ENCODE measurements at regions not wholly inside any gene's neighbourhood (a gene's known extent, or its start where the extent isn't known, plus 50 kb on each side); places are given as distances from the start of the nearest gene placed in this dataset.

DNA sequence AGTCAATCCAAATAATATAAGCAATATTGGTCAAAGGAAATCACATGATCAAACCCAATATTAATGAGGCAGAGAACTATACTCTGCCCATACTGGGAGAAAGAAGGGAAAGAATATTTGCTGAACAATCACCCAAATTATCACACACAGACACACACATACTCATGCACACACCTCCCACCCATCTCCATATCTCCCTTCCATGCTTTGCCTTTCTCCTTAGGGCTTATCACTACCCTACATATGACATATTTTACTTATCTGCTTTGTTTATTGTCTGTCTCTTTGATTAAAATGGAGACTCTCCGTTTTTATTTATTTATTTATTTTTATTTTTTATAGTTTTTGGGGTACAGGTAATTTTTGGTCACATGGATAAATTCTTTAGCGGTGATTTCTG lies 112.9 kb upstream of the NHS start:
- Histone ChIP-seq H3K27me3 (no peaks in the 10 kb centered on the region), H3K36me3 (no peaks in the 10 kb centered on the region), H3K27ac (no peak overlapping the region), H3K4me1 (no peaks in the 10 kb centered on the region), H3K9me3 (no peaks in the 10 kb centered on the region), H3K4me3 (no peak overlapping the region)
- no peak for ATAC-seq
- DNase-seq: no peak
- intact Hi-C loops (cut with DNase I): no loop called here
- TF ChIP-seq, protein P1, sequence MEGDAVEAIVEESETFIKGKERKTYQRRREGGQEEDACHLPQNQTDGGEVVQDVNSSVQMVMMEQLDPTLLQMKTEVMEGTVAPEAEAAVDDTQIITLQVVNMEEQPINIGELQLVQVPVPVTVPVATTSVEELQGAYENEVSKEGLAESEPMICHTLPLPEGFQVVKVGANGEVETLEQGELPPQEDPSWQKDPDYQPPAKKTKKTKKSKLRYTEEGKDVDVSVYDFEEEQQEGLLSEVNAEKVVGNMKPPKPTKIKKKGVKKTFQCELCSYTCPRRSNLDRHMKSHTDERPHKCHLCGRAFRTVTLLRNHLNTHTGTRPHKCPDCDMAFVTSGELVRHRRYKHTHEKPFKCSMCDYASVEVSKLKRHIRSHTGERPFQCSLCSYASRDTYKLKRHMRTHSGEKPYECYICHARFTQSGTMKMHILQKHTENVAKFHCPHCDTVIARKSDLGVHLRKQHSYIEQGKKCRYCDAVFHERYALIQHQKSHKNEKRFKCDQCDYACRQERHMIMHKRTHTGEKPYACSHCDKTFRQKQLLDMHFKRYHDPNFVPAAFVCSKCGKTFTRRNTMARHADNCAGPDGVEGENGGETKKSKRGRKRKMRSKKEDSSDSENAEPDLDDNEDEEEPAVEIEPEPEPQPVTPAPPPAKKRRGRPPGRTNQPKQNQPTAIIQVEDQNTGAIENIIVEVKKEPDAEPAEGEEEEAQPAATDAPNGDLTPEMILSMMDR (IDR thresholded peaks at IDR 0.05): no peak

DNA sequence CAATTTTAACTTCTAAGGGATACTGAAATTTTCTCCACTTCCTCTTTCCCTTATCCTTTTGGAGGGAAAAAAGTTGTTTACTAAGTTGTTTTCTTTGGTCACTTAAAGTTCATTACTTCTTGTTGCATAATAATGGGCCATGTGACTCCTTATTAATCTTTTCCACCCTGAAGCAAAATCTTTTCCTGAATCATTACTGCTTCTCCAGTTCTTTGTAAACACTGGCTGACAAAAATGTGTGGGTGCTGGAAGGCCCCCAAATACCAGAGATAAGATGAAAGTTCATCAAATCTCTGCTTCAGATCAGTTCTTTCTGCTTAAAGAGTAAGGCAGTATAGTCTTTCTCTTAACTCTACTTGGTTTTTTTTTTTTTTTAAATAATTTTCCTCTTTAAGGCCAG lies 108.9 kb upstream of the NHS start:
- intact Hi-C loops (cut with DNase I): no loop called here
- no peaks in the 10 kb centered on the region for H3K4me1 ChIP-seq
- no peak overlapping the region for H3K27ac ChIP-seq
- TF ChIP-seq, protein P1 (IDR thresholded peaks at IDR 0.05): no peak
- H3K36me3 ChIP-seq: no peaks in the 10 kb centered on the region
- no peaks in the 10 kb centered on the region for H3K9me3 ChIP-seq
- no peak overlapping the region for H3K4me3 ChIP-seq
- H3K27me3 ChIP-seq: no peaks in the 10 kb centered on the region
- ATAC-seq (no peak), DNase-seq (no peak)

DNA sequence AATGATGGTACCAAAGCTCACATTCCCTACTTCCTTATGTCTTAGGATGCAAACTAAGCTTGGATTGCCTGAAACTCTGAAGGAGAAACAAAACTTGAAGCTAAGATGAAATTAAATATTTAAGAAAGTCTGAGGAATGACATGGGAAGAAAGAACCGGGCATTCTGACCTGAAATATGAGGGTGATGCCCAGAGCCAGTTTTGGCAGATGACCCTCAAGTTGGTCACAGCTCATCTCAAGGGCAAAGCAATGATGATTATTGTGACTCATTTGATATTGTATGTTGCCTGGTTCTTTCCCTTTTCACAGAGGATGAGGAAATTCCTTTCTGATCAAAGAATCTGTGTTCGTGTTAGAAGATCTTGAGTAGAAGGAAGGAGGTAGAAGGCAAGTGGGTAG lies 96.0 kb upstream of the NHS start:
- intact Hi-C loops (cut with DNase I): no loop called here
- ATAC-seq: no peak

DNA sequence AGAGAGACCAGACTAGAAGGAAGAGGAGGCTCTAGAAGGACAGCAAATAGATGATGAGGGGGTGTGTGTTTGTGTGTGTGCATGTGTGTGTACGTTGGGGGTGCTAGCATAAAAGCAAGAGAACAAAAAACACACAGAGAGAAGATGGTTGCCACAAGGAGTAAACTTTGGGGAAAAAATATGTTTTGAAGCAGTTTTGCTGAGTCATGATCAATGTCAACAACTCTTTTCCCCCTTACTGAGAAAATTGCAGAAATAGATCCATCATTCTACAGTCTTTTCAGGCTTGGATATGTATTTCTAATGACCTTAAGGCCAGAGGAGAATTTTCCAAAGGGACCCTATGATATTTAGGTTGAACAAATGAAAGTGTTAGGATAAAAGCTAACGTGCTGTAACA lies 89.0 kb upstream of the NHS start:
- Histone ChIP-seq H3K27me3 (no peaks in the 10 kb centered on the region), H3K9me3 (no peaks in the 10 kb centered on the region), H3K27ac (no peak overlapping the region), H3K36me3 (no peaks in the 10 kb centered on the region), H3K4me1 (no peaks in the 10 kb centered on the region), H3K4me3 (no peak overlapping the region)
- TF ChIP-seq, protein P1 (IDR thresholded peaks at IDR 0.05): no peak
- no peak for ATAC-seq
- intact Hi-C loops (cut with DNase I): no loop called here
- no peak for DNase-seq

More for the DNA sequence above, 96.0 kb upstream of the NHS start:
- Histone ChIP-seq H3K27me3 (no peaks in the 10 kb centered on the region), H3K36me3 (no peaks in the 10 kb centered on the region), H3K9me3 (no peaks in the 10 kb centered on the region), H3K27ac (no peak overlapping the region), H3K4me1 (no peaks in the 10 kb centered on the region), H3K4me3 (no peak overlapping the region)
- TF ChIP-seq, protein P1 (IDR thresholded peaks at IDR 0.05): no peak
- DNase-seq: no peak

DNA sequence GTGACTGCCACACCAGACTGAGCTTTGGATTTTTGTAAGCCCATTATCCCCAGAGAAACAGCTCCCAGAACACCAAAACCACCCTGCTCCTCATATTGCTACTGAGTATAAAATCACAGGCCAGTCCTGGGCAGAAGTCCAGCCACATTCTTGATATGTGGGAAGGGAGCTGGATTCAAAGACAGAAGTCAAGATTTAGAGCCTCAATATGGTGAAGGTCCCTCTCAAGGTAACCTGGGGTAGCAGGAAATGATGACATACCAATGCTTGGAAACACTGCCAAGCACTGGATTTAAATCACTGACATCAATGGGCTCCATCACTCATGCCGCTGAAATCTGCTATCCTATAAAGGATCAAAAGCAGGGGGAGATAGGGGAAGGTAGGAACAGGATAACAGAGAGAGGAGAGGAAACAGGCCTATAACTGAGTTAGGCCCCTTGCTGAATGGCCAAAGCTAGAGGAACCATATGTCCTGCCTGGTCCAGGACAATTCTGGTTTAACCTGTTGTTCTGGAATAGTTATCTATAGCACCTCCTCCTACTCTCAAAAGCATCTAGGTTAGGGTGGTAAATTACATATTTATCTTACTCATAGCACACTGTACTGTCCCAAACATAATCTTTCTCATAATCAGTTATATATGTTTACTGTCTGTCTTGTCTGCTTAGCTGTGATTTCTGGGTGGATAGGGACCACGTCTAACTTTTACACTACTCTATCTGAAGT lies 83.7 kb upstream of the NHS start:
- Histone ChIP-seq H3K4me3 (no peak overlapping the region), H3K9me3 (no peaks in the 10 kb centered on the region), H3K27me3 (no peaks in the 10 kb centered on the region), H3K27ac (no peak overlapping the region), H3K36me3 (no peaks in the 10 kb centered on the region), H3K4me1 (no peaks in the 10 kb centered on the region)
- TF ChIP-seq, protein P1 (IDR thresholded peaks at IDR 0.05): no peak
- intact Hi-C loops (cut with DNase I): no loop called here
- DNase-seq (no peak), ATAC-seq (no peak)

DNA sequence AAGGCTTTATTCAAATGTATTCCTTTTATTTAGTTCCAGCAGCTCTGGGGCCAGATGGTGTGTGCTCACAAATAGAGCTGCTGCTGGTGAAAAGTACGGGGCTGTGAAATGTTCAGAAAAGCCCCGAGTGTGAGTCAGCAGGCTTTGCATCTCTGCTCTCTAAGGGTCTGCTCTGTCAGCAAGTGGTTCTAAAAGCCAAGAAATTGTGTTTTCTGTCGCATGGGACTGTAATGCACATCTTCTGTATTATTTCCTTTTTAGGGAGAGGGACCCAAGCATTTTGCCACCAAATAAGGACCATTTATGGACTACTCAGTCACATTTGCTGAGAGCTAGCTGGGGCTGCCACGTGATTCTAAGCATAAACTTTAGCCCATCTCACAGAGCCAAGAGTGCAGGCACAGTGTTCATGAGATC lies 82.9 kb upstream of the NHS start:
- Histone ChIP-seq H3K36me3 (no peaks in the 10 kb centered on the region), H3K4me3 (no peak overlapping the region), H3K4me1 (no peaks in the 10 kb centered on the region), H3K27ac (no peak overlapping the region), H3K9me3 (no peaks in the 10 kb centered on the region), H3K27me3 (no peaks in the 10 kb centered on the region)
- intact Hi-C loops (cut with DNase I): no loop called here
- TF ChIP-seq, protein P1 (IDR thresholded peaks at IDR 0.05): no peak
- no peak for DNase-seq
- no peak for ATAC-seq

Measured in upper lobe of right lung (tissue), 1 donor.